ENCODE measurements at regions not wholly inside any gene's neighbourhood (a gene's known extent, or its start where the extent isn't known, plus 50 kb on each side); places are given as distances from the start of the nearest gene placed in this dataset.

- no peak overlapping the region for H3K27ac ChIP-seq
- TF ChIP-seq ZFX (IDR thresholded peaks at IDR 0.05; ENCODE audit: borderline replicate concordance) (no peak), CTCF (IDR thresholded peaks at IDR 0.05) (no peak)
Observed at GRCh38 chr6:47392251-47392650, 82.5 kb upstream of the TNFRSF21 start.

- no peak overlapping the region for H3K27ac ChIP-seq
Observed at GRCh38 chr6:47396401-47397069, 81.1 kb upstream of the CD2AP start.

GRCh38 chr6:47400581-47400980, 77.0 kb upstream of the CD2AP start:
- no peak overlapping the region for H3K27ac ChIP-seq
- TF ChIP-seq CTCF (IDR thresholded peaks at IDR 0.05) = no peak
- TF ChIP-seq ZFX (IDR thresholded peaks at IDR 0.05; ENCODE audit: borderline replicate concordance) = no peak

More at GRCh38 chr6:47396401-47397069, 81.1 kb upstream of the CD2AP start:
- TF ChIP-seq CTCF (IDR thresholded peaks at IDR 0.05) = no peak
- no peak for TF ChIP-seq ZFX (IDR thresholded peaks at IDR 0.05; ENCODE audit: borderline replicate concordance)

- H3K27ac ChIP-seq = no peak overlapping the region
- TF ChIP-seq CTCF (IDR thresholded peaks at IDR 0.05) = no peak
- TF ChIP-seq ZFX (IDR thresholded peaks at IDR 0.05; ENCODE audit: borderline replicate concordance) = no peak
Observed at GRCh38 chr6:47402081-47402480, 75.5 kb upstream of the CD2AP start.

- H3K27ac ChIP-seq = no peak overlapping the region
- TF ChIP-seq ZFX (IDR thresholded peaks at IDR 0.05; ENCODE audit: borderline replicate concordance) (no peak), CTCF (IDR thresholded peaks at IDR 0.05) (no peak)
Observed at GRCh38 chr6:47403056-47403455, 74.5 kb upstream of the CD2AP start.

- TF ChIP-seq ZFX (IDR thresholded peaks at IDR 0.05; ENCODE audit: borderline replicate concordance) (no peak), CTCF (IDR thresholded peaks at IDR 0.05) (no peak)
- no peak overlapping the region for H3K27ac ChIP-seq
Observed at GRCh38 chr6:47403801-47404200, 73.8 kb upstream of the CD2AP start.

- no peak for TF ChIP-seq CTCF (IDR thresholded peaks at IDR 0.05)
- no peak for TF ChIP-seq ZFX (IDR thresholded peaks at IDR 0.05; ENCODE audit: borderline replicate concordance)
- no peak overlapping the region for H3K27ac ChIP-seq
Observed at GRCh38 chr6:47404435-47404834, 73.2 kb upstream of the CD2AP start.
